ENCODE measurements at regions not wholly inside any gene's neighbourhood (a gene's known extent, or its start where the extent isn't known, plus 50 kb on each side); places are given as distances from the start of the nearest gene placed in this dataset.

- TF ChIP-seq EZH2phosphoT487 (IDR thresholded peaks at IDR 0.05; ENCODE audit: borderline replicate concordance, low read depth, low read length) (no peak), CTCF (conservative IDR thresholded peaks at IDR 0.05; ENCODE audit: low read length) (no peak)
These were observed 63.3 kb upstream of the GAB1 start for GRCh38 chr4:143273160-143273917.

Measured in OCI-LY7 (cell line).